ENCODE measurements at regions not wholly inside any gene's neighbourhood (a gene's known extent, or its start where the extent isn't known, plus 50 kb on each side); places are given as distances from the start of the nearest gene placed in this dataset.

DNA sequence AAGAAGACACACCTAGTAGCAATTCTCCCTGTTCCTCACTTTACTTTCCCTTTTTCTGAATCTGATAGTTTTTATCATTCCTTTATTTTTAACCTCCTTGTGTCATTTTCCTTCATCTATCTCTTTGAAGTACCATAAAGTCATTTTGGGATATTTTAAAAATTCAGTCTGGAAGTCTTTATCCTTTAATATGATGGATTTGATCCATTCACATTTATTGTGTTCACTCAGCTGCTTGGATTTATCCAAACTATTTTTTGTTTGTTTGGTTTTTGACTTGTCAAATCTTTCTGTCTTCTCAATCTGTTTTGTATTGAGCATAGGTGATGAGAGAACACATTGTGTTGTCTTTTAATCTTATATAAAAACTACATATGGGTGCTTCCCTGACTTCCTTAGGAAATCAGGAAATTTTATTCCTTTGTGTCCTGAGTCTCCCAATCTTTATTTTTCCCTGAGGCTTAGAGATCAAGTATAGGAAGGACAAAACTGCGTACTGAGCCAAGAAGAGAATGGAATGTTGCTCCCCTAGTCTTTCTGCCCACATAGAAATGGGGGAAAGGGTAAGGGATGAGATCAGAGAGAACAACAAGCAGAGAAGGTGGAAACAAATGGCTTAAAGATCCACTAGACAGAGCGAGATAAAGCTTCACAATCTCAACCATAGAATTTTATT is 132.7 kb upstream of the HABP2 start:
- TF ChIP-seq EZH2 (IDR thresholded peaks at IDR 0.05; ENCODE audit: low read depth, unreplicated experiment) (no peak), POLR2AphosphoS5 (IDR thresholded peaks at IDR 0.05; ENCODE audit: low read depth) (no peak), ZNF114 (CRISPR knock-in tag; IDR thresholded peaks at IDR 0.05) (no peak), CREB1 (CRISPR knock-in tag; IDR thresholded peaks at IDR 0.05; ENCODE audit: low read depth) (no peak), EZH2phosphoT487 (IDR thresholded peaks at IDR 0.05; ENCODE audit: unreplicated experiment) (no peak)
- TF ChIP-seq, protein P1, sequence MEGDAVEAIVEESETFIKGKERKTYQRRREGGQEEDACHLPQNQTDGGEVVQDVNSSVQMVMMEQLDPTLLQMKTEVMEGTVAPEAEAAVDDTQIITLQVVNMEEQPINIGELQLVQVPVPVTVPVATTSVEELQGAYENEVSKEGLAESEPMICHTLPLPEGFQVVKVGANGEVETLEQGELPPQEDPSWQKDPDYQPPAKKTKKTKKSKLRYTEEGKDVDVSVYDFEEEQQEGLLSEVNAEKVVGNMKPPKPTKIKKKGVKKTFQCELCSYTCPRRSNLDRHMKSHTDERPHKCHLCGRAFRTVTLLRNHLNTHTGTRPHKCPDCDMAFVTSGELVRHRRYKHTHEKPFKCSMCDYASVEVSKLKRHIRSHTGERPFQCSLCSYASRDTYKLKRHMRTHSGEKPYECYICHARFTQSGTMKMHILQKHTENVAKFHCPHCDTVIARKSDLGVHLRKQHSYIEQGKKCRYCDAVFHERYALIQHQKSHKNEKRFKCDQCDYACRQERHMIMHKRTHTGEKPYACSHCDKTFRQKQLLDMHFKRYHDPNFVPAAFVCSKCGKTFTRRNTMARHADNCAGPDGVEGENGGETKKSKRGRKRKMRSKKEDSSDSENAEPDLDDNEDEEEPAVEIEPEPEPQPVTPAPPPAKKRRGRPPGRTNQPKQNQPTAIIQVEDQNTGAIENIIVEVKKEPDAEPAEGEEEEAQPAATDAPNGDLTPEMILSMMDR (conservative IDR thresholded peaks at IDR 0.05; ENCODE audit: low read depth in 2 of 2), result no peak
- TF ChIP-seq, protein P2, sequence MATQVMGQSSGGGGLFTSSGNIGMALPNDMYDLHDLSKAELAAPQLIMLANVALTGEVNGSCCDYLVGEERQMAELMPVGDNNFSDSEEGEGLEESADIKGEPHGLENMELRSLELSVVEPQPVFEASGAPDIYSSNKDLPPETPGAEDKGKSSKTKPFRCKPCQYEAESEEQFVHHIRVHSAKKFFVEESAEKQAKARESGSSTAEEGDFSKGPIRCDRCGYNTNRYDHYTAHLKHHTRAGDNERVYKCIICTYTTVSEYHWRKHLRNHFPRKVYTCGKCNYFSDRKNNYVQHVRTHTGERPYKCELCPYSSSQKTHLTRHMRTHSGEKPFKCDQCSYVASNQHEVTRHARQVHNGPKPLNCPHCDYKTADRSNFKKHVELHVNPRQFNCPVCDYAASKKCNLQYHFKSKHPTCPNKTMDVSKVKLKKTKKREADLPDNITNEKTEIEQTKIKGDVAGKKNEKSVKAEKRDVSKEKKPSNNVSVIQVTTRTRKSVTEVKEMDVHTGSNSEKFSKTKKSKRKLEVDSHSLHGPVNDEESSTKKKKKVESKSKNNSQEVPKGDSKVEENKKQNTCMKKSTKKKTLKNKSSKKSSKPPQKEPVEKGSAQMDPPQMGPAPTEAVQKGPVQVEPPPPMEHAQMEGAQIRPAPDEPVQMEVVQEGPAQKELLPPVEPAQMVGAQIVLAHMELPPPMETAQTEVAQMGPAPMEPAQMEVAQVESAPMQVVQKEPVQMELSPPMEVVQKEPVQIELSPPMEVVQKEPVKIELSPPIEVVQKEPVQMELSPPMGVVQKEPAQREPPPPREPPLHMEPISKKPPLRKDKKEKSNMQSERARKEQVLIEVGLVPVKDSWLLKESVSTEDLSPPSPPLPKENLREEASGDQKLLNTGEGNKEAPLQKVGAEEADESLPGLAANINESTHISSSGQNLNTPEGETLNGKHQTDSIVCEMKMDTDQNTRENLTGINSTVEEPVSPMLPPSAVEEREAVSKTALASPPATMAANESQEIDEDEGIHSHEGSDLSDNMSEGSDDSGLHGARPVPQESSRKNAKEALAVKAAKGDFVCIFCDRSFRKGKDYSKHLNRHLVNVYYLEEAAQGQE (IDR thresholded peaks at IDR 0.05; ENCODE audit: unreplicated experiment), result no peak
